NCI-H345 treated with DMSO at 0.1 percent for 48 hours (cell line): ENCODE measurements at regions not wholly inside any gene's neighbourhood (a gene's known extent, or its start where the extent isn't known, plus 50 kb on each side); places are given as distances from the start of the nearest gene placed in this dataset.
"Not testable (repeated sequence)": the region's sequence is repeated elsewhere in the genome, so short reads cannot be mapped to it uniquely, and the experiment has no call there.

Source experiments
- DNase-seq: peaks from one replicate; lab custom pipeline; 2025; ENCODE audit not compliant: unreplicated experiment; lab: John Stamatoyannopoulos, UW

- no peak for DNase-seq
These were observed 50.4 kb upstream of the RAPH1 start for GRCh38 chr2:203585516-203585915.

- DNase-seq: no peak
These were observed 51.1 kb upstream of the RAPH1 start for GRCh38 chr2:203586206-203586605.

- no peak for DNase-seq
These were observed 51.6 kb upstream of the RAPH1 start for GRCh38 chr2:203586696-203587095.

- DNase-seq: no peak
These were observed 55.4 kb upstream of the RAPH1 start for GRCh38 chr2:203590496-203590895.

- no peak for DNase-seq
These were observed 56.5 kb upstream of the RAPH1 start for GRCh38 chr2:203591642-203592041.

GRCh38 chr2:203592470-203592869, 57.4 kb upstream of the RAPH1 start:
- DNase-seq: no peak

GRCh38 chr2:203594541-203594940, 59.4 kb upstream of the RAPH1 start:
- no peak for DNase-seq

GRCh38 chr2:203596183-203596582, 61.1 kb upstream of the RAPH1 start:
- no peak for DNase-seq

GRCh38 chr2:203599509-203599908, 64.4 kb upstream of the RAPH1 start:
- no peak for DNase-seq

- DNase-seq: no peak
These were observed 65.2 kb upstream of the RAPH1 start for GRCh38 chr2:203600286-203600685.

GRCh38 chr2:203603456-203604389, 68.6 kb upstream of the RAPH1 start:
- DNase-seq: no peak

- DNase-seq: no peak
These were observed 70.2 kb upstream of the RAPH1 start for GRCh38 chr2:203605302-203605701.

- DNase-seq: no peak
These were observed 71.0 kb upstream of the RAPH1 start for GRCh38 chr2:203606051-203606450.

- no peak for DNase-seq
These were observed 75.5 kb upstream of the RAPH1 start for GRCh38 chr2:203610558-203610957.

GRCh38 chr2:203612246-203612645, 77.1 kb upstream of the RAPH1 start:
- DNase-seq: no peak

GRCh38 chr2:203619267-203619878, 84.3 kb upstream of the RAPH1 start:
- DNase-seq: no peak

GRCh38 chr2:203621981-203622515, 84.4 kb upstream of the CD28 start:
- no peak for DNase-seq

GRCh38 chr2:203623096-203623495, 83.3 kb upstream of the CD28 start:
- no peak for DNase-seq

GRCh38 chr2:203623661-203624060, 82.8 kb upstream of the CD28 start:
- no peak for DNase-seq

GRCh38 chr2:203625701-203626100, 80.7 kb upstream of the CD28 start:
- DNase-seq: no peak

GRCh38 chr2:203626247-203626646, 80.2 kb upstream of the CD28 start:
- DNase-seq: not testable (repeated sequence)
